ENCODE measurements at regions not wholly inside any gene's neighbourhood (a gene's known extent, or its start where the extent isn't known, plus 50 kb on each side); places are given as distances from the start of the nearest gene placed in this dataset.

GRCh38 chr1:239861985-239862384 is 229.7 kb upstream of the FMN2 start:
- Mint-ChIP-seq H3K4me1 (ENCODE audit: low read depth) (no peaks in the 10 kb centered on the region), H3K27ac (no peak overlapping the region), H3K4me3 (no peak overlapping the region), H3K36me3 (ENCODE audit: low read depth) (no peaks in the 10 kb centered on the region), H3K27me3 (ENCODE audit: low read depth) (no peaks in the 10 kb centered on the region), H3K9me3 (no peaks in the 10 kb centered on the region)

- Mint-ChIP-seq H3K27ac (no peak overlapping the region), H3K9me3 (no peaks in the 10 kb centered on the region), H3K36me3 (ENCODE audit: low read depth) (no peaks in the 10 kb centered on the region), H3K4me3 (no peak overlapping the region), H3K4me1 (ENCODE audit: low read depth) (no peaks in the 10 kb centered on the region), H3K27me3 (ENCODE audit: low read depth) (no peaks in the 10 kb centered on the region)
These were observed 223.4 kb upstream of the FMN2 start for GRCh38 chr1:239868058-239868832.

- no peak overlapping the region for H3K27ac Mint-ChIP-seq
- no peaks in the 10 kb centered on the region for H3K27me3 Mint-ChIP-seq (ENCODE audit: low read depth)
- H3K4me1 Mint-ChIP-seq (ENCODE audit: low read depth), result no peaks in the 10 kb centered on the region
These were observed 221.5 kb upstream of the FMN2 start for GRCh38 chr1:239870194-239870593.

GRCh38 chr1:239872626-239873025 is 219.1 kb upstream of the FMN2 start:
- Mint-ChIP-seq H3K9me3 (no peaks in the 10 kb centered on the region), H3K36me3 (ENCODE audit: low read depth) (no peaks in the 10 kb centered on the region), H3K27me3 (ENCODE audit: low read depth) (no peaks in the 10 kb centered on the region), H3K27ac (no peak overlapping the region), H3K4me1 (ENCODE audit: low read depth) (no peaks in the 10 kb centered on the region), H3K4me3 (no peak overlapping the region)

More at GRCh38 chr1:239870194-239870593, 221.5 kb upstream of the FMN2 start:
- Mint-ChIP-seq H3K4me3 (no peak overlapping the region), H3K9me3 (no peaks in the 10 kb centered on the region), H3K36me3 (ENCODE audit: low read depth) (no peaks in the 10 kb centered on the region)

GRCh38 chr1:239874831-239875230 is 216.9 kb upstream of the FMN2 start:
- no peak overlapping the region for H3K27ac Mint-ChIP-seq
- no peaks in the 10 kb centered on the region for H3K27me3 Mint-ChIP-seq (ENCODE audit: low read depth)
- no peaks in the 10 kb centered on the region for H3K36me3 Mint-ChIP-seq (ENCODE audit: low read depth)

GRCh38 chr1:239879321-239880170 is 212.1 kb upstream of the FMN2 start:
- no peaks in the 10 kb centered on the region for H3K9me3 Mint-ChIP-seq
- no peaks in the 10 kb centered on the region for H3K36me3 Mint-ChIP-seq (ENCODE audit: low read depth)
- H3K27ac Mint-ChIP-seq, result no peak overlapping the region
- no peaks in the 10 kb centered on the region for H3K4me1 Mint-ChIP-seq (ENCODE audit: low read depth)
- H3K27me3 Mint-ChIP-seq (ENCODE audit: low read depth), result no peaks in the 10 kb centered on the region
- H3K4me3 Mint-ChIP-seq, result no peak overlapping the region

More at GRCh38 chr1:239874831-239875230, 216.9 kb upstream of the FMN2 start:
- Mint-ChIP-seq H3K9me3 (no peaks in the 10 kb centered on the region), H3K4me3 (no peak overlapping the region), H3K4me1 (ENCODE audit: low read depth) (no peaks in the 10 kb centered on the region)

GRCh38 chr1:239882967-239883366 is 208.7 kb upstream of the FMN2 start:
- H3K9me3 Mint-ChIP-seq, result no peaks in the 10 kb centered on the region
- no peaks in the 10 kb centered on the region for H3K36me3 Mint-ChIP-seq (ENCODE audit: low read depth)
- H3K4me1 Mint-ChIP-seq (ENCODE audit: low read depth), result no peaks in the 10 kb centered on the region
- no peak overlapping the region for H3K4me3 Mint-ChIP-seq
- H3K27ac Mint-ChIP-seq, result no peak overlapping the region
- no peaks in the 10 kb centered on the region for H3K27me3 Mint-ChIP-seq (ENCODE audit: low read depth)

- Mint-ChIP-seq H3K4me1 (ENCODE audit: low read depth) (no peaks in the 10 kb centered on the region), H3K27me3 (ENCODE audit: low read depth) (no peaks in the 10 kb centered on the region), H3K9me3 (no peaks in the 10 kb centered on the region), H3K27ac (no peak overlapping the region), H3K36me3 (ENCODE audit: low read depth) (no peaks in the 10 kb centered on the region), H3K4me3 (no peak overlapping the region)
These were observed 206.9 kb upstream of the FMN2 start for GRCh38 chr1:239884796-239885195.

- Mint-ChIP-seq H3K36me3 (ENCODE audit: low read depth) (no peaks in the 10 kb centered on the region), H3K4me3 (no peak overlapping the region), H3K27ac (no peak overlapping the region), H3K27me3 (ENCODE audit: low read depth) (no peaks in the 10 kb centered on the region), H3K9me3 (no peaks in the 10 kb centered on the region), H3K4me1 (ENCODE audit: low read depth) (no peaks in the 10 kb centered on the region)
These were observed 205.4 kb upstream of the FMN2 start for GRCh38 chr1:239886266-239886665.

GRCh38 chr1:239888639-239889038 is 203.0 kb upstream of the FMN2 start:
- Mint-ChIP-seq H3K4me1 (ENCODE audit: low read depth) (no peaks in the 10 kb centered on the region), H3K27me3 (ENCODE audit: low read depth) (no peaks in the 10 kb centered on the region), H3K27ac (no peak overlapping the region), H3K36me3 (ENCODE audit: low read depth) (no peaks in the 10 kb centered on the region), H3K4me3 (no peak overlapping the region), H3K9me3 (no peaks in the 10 kb centered on the region)

- no peaks in the 10 kb centered on the region for H3K4me1 Mint-ChIP-seq (ENCODE audit: low read depth)
- H3K36me3 Mint-ChIP-seq (ENCODE audit: low read depth), result no peaks in the 10 kb centered on the region
- no peak overlapping the region for H3K27ac Mint-ChIP-seq
- H3K4me3 Mint-ChIP-seq, result no peak overlapping the region
- no peaks in the 10 kb centered on the region for H3K27me3 Mint-ChIP-seq (ENCODE audit: low read depth)
- H3K9me3 Mint-ChIP-seq, result no peaks in the 10 kb centered on the region
These were observed 199.9 kb upstream of the FMN2 start for GRCh38 chr1:239891621-239892358.

- Mint-ChIP-seq H3K27ac (no peak overlapping the region), H3K4me3 (no peak overlapping the region), H3K9me3 (no peaks in the 10 kb centered on the region), H3K36me3 (ENCODE audit: low read depth) (no peaks in the 10 kb centered on the region), H3K4me1 (ENCODE audit: low read depth) (no peaks in the 10 kb centered on the region), H3K27me3 (ENCODE audit: low read depth) (no peaks in the 10 kb centered on the region)
These were observed 199.1 kb upstream of the FMN2 start for GRCh38 chr1:239892602-239893001.

GRCh38 chr1:239893127-239893731 is 198.5 kb upstream of the FMN2 start:
- Mint-ChIP-seq H3K4me3 (no peak overlapping the region), H3K9me3 (no peaks in the 10 kb centered on the region), H3K36me3 (ENCODE audit: low read depth) (no peaks in the 10 kb centered on the region), H3K4me1 (ENCODE audit: low read depth) (no peaks in the 10 kb centered on the region), H3K27ac (no peak overlapping the region), H3K27me3 (ENCODE audit: low read depth) (no peaks in the 10 kb centered on the region)

- H3K9me3 Mint-ChIP-seq, result no peaks in the 10 kb centered on the region
- H3K36me3 Mint-ChIP-seq (ENCODE audit: low read depth), result no peaks in the 10 kb centered on the region
- no peaks in the 10 kb centered on the region for H3K4me1 Mint-ChIP-seq (ENCODE audit: low read depth)
These were observed 195.1 kb upstream of the FMN2 start for GRCh38 chr1:239896569-239896968.

More at GRCh38 chr1:239896569-239896968, 195.1 kb upstream of the FMN2 start:
- Mint-ChIP-seq H3K4me3 (no peak overlapping the region), H3K27me3 (ENCODE audit: low read depth) (no peaks in the 10 kb centered on the region), H3K27ac (no peak overlapping the region)

All from T-helper 1 cell treated with Interleukin-12 subunit alpha and Interleukin-12 subunit beta and Interleukin-4 antibody, amounts not matched to agents 30 μg/mL and 1 μg/mL, for 36 hours (primary cell).